ENCODE measurements at regions not wholly inside any gene's neighbourhood (a gene's known extent, or its start where the extent isn't known, plus 50 kb on each side); places are given as distances from the start of the nearest gene placed in this dataset.

DNA sequence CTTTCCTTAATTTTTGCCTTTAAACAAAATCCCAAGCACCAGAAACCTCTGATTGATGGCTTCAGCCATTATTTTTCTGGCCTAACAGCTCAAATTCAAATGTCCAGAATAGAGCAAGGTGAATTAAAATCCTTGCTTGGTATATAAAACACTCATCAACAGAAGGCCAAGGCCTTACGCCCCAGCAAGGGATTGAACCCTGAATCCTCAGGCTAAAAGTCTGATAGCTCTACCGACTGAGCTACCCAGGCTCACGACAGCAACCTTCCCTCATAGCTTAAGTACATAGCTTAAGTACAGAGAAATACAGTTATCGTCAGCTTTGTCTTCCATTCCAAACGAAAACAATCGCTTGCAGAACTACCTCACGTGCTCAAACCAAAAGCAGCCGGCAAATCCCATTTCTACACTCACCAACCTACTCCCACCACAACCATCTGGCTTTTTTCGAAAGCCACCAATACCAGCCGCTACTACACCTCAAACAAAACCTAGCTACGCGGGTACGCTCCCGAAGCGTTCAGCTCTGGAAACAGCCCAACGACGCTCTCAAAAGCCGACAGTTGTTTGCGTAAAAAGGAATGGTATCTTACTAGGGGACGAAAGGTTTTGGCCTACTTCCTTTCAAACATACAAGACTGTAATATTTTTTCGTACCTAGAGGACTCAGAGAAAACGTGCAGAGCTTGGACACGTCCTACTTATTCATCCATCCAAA, 167.5 kb downstream of the GPX5 start:
- ATAC-seq = no peak
- TF ChIP-seq, protein P1, sequence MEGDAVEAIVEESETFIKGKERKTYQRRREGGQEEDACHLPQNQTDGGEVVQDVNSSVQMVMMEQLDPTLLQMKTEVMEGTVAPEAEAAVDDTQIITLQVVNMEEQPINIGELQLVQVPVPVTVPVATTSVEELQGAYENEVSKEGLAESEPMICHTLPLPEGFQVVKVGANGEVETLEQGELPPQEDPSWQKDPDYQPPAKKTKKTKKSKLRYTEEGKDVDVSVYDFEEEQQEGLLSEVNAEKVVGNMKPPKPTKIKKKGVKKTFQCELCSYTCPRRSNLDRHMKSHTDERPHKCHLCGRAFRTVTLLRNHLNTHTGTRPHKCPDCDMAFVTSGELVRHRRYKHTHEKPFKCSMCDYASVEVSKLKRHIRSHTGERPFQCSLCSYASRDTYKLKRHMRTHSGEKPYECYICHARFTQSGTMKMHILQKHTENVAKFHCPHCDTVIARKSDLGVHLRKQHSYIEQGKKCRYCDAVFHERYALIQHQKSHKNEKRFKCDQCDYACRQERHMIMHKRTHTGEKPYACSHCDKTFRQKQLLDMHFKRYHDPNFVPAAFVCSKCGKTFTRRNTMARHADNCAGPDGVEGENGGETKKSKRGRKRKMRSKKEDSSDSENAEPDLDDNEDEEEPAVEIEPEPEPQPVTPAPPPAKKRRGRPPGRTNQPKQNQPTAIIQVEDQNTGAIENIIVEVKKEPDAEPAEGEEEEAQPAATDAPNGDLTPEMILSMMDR (IDR thresholded peaks at IDR 0.05) = no peak
- H3K36me3 ChIP-seq (ENCODE audit: insufficient read depth in 1 of 2, low read depth in 1 of 2) = no peaks in the 10 kb centered on the region
- peaks cover 10 to 56% (median 23%) of the 10 kb centered on the region in 3 donors for H3K27me3 ChIP-seq (ENCODE audit: insufficient read depth in 3 of 3, low read length in 2 of 3)
- DNase-seq = no peak
- intact Hi-C loops (cut with DNase I) = no loop called here
- no peak overlapping the region for H3K4me3 ChIP-seq
- no peak overlapping the region for H3K27ac ChIP-seq
- H3K4me1 ChIP-seq = no peaks in the 10 kb centered on the region
- WGBS, 3 donors = 29 to 48% (median 44%) methylated on average over 23 of the region's 23 CpGs
- H3K9me3 ChIP-seq = no peaks in the 10 kb centered on the region

GRCh38 chr6:28693751-28694443, 168.2 kb downstream of the GPX5 start:
- Histone ChIP-seq H3K4me3 (peak overlapping the region; percentile 1), H3K27ac (no peak overlapping the region), H3K9me3 (no peaks in the 10 kb centered on the region), H3K36me3 (ENCODE audit: insufficient read depth in 1 of 2, low read depth in 1 of 2) (no peaks in the 10 kb centered on the region), H3K4me1 (no peaks in the 10 kb centered on the region), H3K27me3 (ENCODE audit: insufficient read depth in 3 of 3, low read length in 2 of 3) (peaks cover 10 to 61% (median 23%) of the 10 kb centered on the region in 3 donors)
- TF ChIP-seq, protein P1 (IDR thresholded peaks at IDR 0.05) = no peak
- ATAC-seq (no peak), DNase-seq (no peak)
- 6 to 8% (median 7%) methylated on average over 24 to 26 of the region's 26 CpGs for WGBS, 3 donors
- intact Hi-C loops (cut with DNase I) = no loop called here

GRCh38 chr6:28695715-28696114, 170.0 kb downstream of the GPX5 start:
- Histone ChIP-seq H3K27ac (no peak overlapping the region), H3K36me3 (ENCODE audit: insufficient read depth in 1 of 2, low read depth in 1 of 2) (no peaks in the 10 kb centered on the region), H3K4me3 (no peak overlapping the region), H3K27me3 (ENCODE audit: insufficient read depth in 3 of 3, low read length in 2 of 3) (peaks cover 10 to 74% (median 23%) of the 10 kb centered on the region in 3 donors), H3K9me3 (no peaks in the 10 kb centered on the region), H3K4me1 (no peaks in the 10 kb centered on the region)
- WGBS, 3 donors = 9 to 36% (median 17%) methylated on average over 11 of the region's 11 CpGs
- no peak for DNase-seq
- intact Hi-C loops (cut with DNase I) = no loop called here
- ATAC-seq = no peak
- TF ChIP-seq, protein P1 (IDR thresholded peaks at IDR 0.05) = no peak

DNA sequence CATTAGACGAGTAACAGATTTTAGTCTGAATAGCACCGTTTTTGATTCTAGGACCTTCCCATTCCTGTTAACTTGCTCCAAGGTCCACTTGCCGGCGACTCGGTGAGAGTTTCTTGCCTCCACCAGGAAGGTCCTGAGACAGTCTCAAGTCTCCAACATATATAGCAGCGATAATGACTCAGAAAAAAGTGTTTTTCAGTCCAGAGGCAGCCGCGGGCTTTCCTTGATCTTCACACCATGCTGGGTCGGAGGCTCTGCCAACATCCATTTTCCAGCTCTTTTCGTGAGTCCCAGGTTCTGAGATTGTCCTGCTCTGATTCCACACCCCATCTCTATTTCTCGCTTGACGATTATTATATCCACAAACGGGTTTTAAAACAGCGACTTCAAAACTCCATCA, 170.5 kb downstream of the GPX5 start:
- no peak for ATAC-seq
- WGBS, 3 donors = 13 to 30% (median 16%) methylated on average over 14 of the region's 14 CpGs
- Histone ChIP-seq H3K27ac (no peak overlapping the region), H3K9me3 (no peaks in the 10 kb centered on the region), H3K4me3 (peak overlapping the region; percentile 18), H3K27me3 (ENCODE audit: insufficient read depth in 3 of 3, low read length in 2 of 3) (peaks cover 10 to 74% (median 23%) of the 10 kb centered on the region in 3 donors), H3K36me3 (ENCODE audit: insufficient read depth in 1 of 2, low read depth in 1 of 2) (no peaks in the 10 kb centered on the region), H3K4me1 (no peaks in the 10 kb centered on the region)
- no peak for DNase-seq
- intact Hi-C loops (cut with DNase I) = no loop called here
- TF ChIP-seq, protein P1 (IDR thresholded peaks at IDR 0.05) = no peak

Data from psoas muscle (tissue), 7 donors.